HL-60 (cell line): ENCODE measurements at regions not wholly inside any gene's neighbourhood (a gene's known extent, or its start where the extent isn't known, plus 50 kb on each side); places are given as distances from the start of the nearest gene placed in this dataset.

Experiments used
- DNase-seq, 2 experiments: peaks; one replicate each; pipeline ENCODE4 v3.0.0-alpha.2; 2010 to 2020; ENCODE audit warnings: low read depth in 1 of 2, low spot score in 1 of 2
- H3K27ac ChIP-seq: fragments of 250-450 bp; sonication (Bioruptor Pico); replicated peaks from 2 replicates; pipeline ENCODE4 v1.5.1; 2020; ENCODE audit warnings: mild to moderate bottlenecking, moderate library complexity
- H3K27me3 ChIP-seq: fragments of 250-450 bp; sonication (Bioruptor Pico); 2 replicates; pipeline ENCODE4 v1.5.1; 2021; ENCODE audit warnings: mild to moderate bottlenecking, moderate library complexity; ENCODE audit not compliant: insufficient read depth, poor library complexity, severe bottlenecking
- H3K4me3 ChIP-seq: replicated peaks from 2 replicates; pipeline ENCODE4 v1.5.1; 2011; ENCODE audit warnings: mild to moderate bottlenecking, control low read depth, low read length; ENCODE audit not compliant: insufficient read depth
- CTCF ChIP-seq: IDR thresholded peaks from one replicate; pipeline ENCODE4 v1.5.1; 2011; ENCODE audit warnings: low read length, control low read depth, inconsistent platforms; ENCODE audit not compliant: insufficient read depth
- GABPA ChIP-seq: IDR thresholded peaks from 2 replicates; pipeline ENCODE4 v1.6.1; 2012; ENCODE audit warnings: low read depth
- POLR2AphosphoS5 ChIP-seq: IDR thresholded peaks from 2 replicates; pipeline ENCODE4 v1.6.1; 2012; ENCODE audit warnings: low read depth
- REST ChIP-seq: IDR thresholded peaks from 2 replicates; pipeline ENCODE4 v1.6.1; 2012; ENCODE audit warnings: low read depth; ENCODE audit not compliant: insufficient replicate concordance
- SPI1 ChIP-seq: IDR thresholded peaks from 2 replicates; pipeline ENCODE4 v1.6.1; 2012; ENCODE audit warnings: low read depth, mild to moderate bottlenecking, borderline replicate concordance

- no peak overlapping the region for H3K4me3 ChIP-seq
- no peak for DNase-seq
- no peak for TF ChIP-seq GABPA
- TF ChIP-seq REST = no peak
- TF ChIP-seq CTCF = no peak
- TF ChIP-seq POLR2AphosphoS5 = no peak
- no peak overlapping the region for H3K27ac ChIP-seq
- peaks cover 2% of the 10 kb centered on the region for H3K27me3 ChIP-seq
Measured at GRCh38 chr14:35971965-35972630, 146.0 kb downstream of the BRMS1L start.

- TF ChIP-seq SPI1 = no peak
- TF ChIP-seq CTCF = no peak
- no peak for TF ChIP-seq POLR2AphosphoS5
- no peak for TF ChIP-seq REST
- no peak for TF ChIP-seq GABPA
- peaks cover 2% of the 10 kb centered on the region for H3K27me3 ChIP-seq
- no peak overlapping the region for H3K4me3 ChIP-seq
- no peak overlapping the region for H3K27ac ChIP-seq
- no peak for DNase-seq
Measured at GRCh38 chr14:35969310-35969709, 143.2 kb downstream of the BRMS1L start.

GRCh38 chr14:35965400-35965799, 139.3 kb downstream of the BRMS1L start:
- Histone ChIP-seq H3K27ac (no peak overlapping the region), H3K4me3 (no peak overlapping the region), H3K27me3 (peaks cover 3% of the 10 kb centered on the region)
- TF ChIP-seq SPI1 (no peak), GABPA (no peak), CTCF (no peak)
- no peak for DNase-seq
